PC-3 (cell line): ENCODE measurements at regions not wholly inside any gene's neighbourhood (a gene's known extent, or its start where the extent isn't known, plus 50 kb on each side); places are given as distances from the start of the nearest gene placed in this dataset.

ENCODE experiments used
- ATAC-seq: fragments of 200-7000 bp; cut with Tn5 transposase; 2 replicates; pipeline ENCODE4 v1.9.1; 2020; ENCODE audit warnings: mild to moderate bottlenecking, moderate library complexity
- BruUV-seq: library from RNA; stranded (reverse); fragments of 400-500 nt; replicated peaks from 2 replicates; lab custom pipeline; 2021; lab: Mats Ljungman, UMichigan
- CTCF ChIA-PET: fragments of 300-600 bp; sonication (Branson Sonifier 250); formaldehyde crosslinking; loops from one replicate; lab custom pipeline; 2022; ENCODE audit warnings: antibody characterized with exemption; lab: Charles Lee
- POLR2A ChIA-PET: fragments of 300-600 bp; sonication (Branson Sonifier 250); formaldehyde crosslinking; loops from one replicate; lab custom pipeline; 2022; ENCODE audit warnings: antibody characterized with exemption; ENCODE audit not compliant: unreplicated experiment; lab: Charles Lee
- DNase-seq: peaks from one replicate; pipeline ENCODE4 v3.0.0-alpha.2; 2015
- H2AFZ ChIP-seq: fragments of 300-600 bp; sonication (generic); 2 replicates; pipeline ENCODE4 v1.6.0; 2016; ENCODE audit warnings: antibody characterized with exemption, low read length
- H3F3A ChIP-seq: fragments of 300-600 bp; sonication (generic); one replicate; pipeline ENCODE4 v1.6.0; 2017; ENCODE audit warnings: antibody characterized with exemption, low read length, control low read depth, mild to moderate bottlenecking; ENCODE audit not compliant: unreplicated experiment
- H3K27ac ChIP-seq: fragments of 300-600 bp; sonication (generic); 2 replicates; pipeline ENCODE4 v1.5.1; 2016; ENCODE audit warnings: mild to moderate bottlenecking, low read length
- H3K27me3 ChIP-seq: fragments of 300-600 bp; sonication (generic); 2 replicates; pipeline ENCODE4 v1.6.1; 2016; ENCODE audit warnings: low read length, mixed read lengths
- H3K36me3 ChIP-seq: fragments of 300-600 bp; sonication (generic); 2 replicates; pipeline ENCODE4 v1.6.1; 2016; ENCODE audit warnings: low read depth, mixed run types, low read length, mixed read lengths
- H3K4me1 ChIP-seq: fragments of 300-600 bp; sonication (generic); 2 replicates; pipeline ENCODE4 v1.5.1; 2016; ENCODE audit warnings: low read length; ENCODE audit not compliant: insufficient read depth
- H3K4me2 ChIP-seq: fragments of 300-600 bp; sonication (generic); 2 replicates; pipeline ENCODE4 v1.6.0; 2016; ENCODE audit warnings: low read length
- H3K4me3 ChIP-seq: fragments of 300-600 bp; sonication (generic); 2 replicates; pipeline ENCODE4 v1.5.1; 2016; ENCODE audit warnings: mild to moderate bottlenecking, low read length, mixed read lengths
- H3K79me2 ChIP-seq: fragments of 300-600 bp; sonication (generic); 2 replicates; pipeline ENCODE4 v1.6.1; 2017; ENCODE audit warnings: low read length, mixed read lengths
- H3K9ac ChIP-seq: fragments of 300-600 bp; sonication (generic); 2 replicates; pipeline ENCODE4 v1.6.0; 2016; ENCODE audit warnings: mild to moderate bottlenecking, low read length
- H3K9me2 ChIP-seq: fragments of 300-600 bp; sonication (generic); replicated peaks from 2 replicates; pipeline ENCODE4 v1.6.1; 2016; ENCODE audit warnings: mixed run types, low read length, mixed read lengths
- H3K9me3 ChIP-seq: fragments of 300-600 bp; sonication (generic); 2 replicates; pipeline ENCODE4 v1.6.1; 2016; ENCODE audit warnings: low read length, mixed read lengths
- H4K20me1 ChIP-seq: fragments of 300-600 bp; sonication (generic); 2 replicates; pipeline ENCODE4 v1.6.1; 2016; ENCODE audit warnings: low read length, mixed read lengths
- EZH2 ChIP-seq: fragments of 300-600 bp; sonication (generic); IDR thresholded peaks from one replicate; pipeline ENCODE4 v1.6.1; 2017; ENCODE audit warnings: antibody characterized with exemption, mild to moderate bottlenecking, low read length; ENCODE audit not compliant: unreplicated experiment
- EZH2phosphoT487 ChIP-seq: fragments of 300-600 bp; sonication (generic); IDR thresholded peaks from 2 replicates; pipeline ENCODE4 v1.6.1; 2018; ENCODE audit warnings: mild to moderate bottlenecking, antibody characterized with exemption, low read length, borderline replicate concordance
- intact Hi-C: fragments of 100-400 bp; cut with micrococcal nuclease; formaldehyde crosslinking; loops from 2 replicates; pipeline ENCODE4 v1.9.0; 2023
- TF ChIP-seq, protein P1 (sequence below): fragments of 300-600 bp; sonication (generic); conservative IDR thresholded peaks from 2 replicates; pipeline ENCODE4 v1.5.1; 2017; ENCODE audit warnings: antibody characterized with exemption, low read depth, mild to moderate bottlenecking, low read length

DNA sequence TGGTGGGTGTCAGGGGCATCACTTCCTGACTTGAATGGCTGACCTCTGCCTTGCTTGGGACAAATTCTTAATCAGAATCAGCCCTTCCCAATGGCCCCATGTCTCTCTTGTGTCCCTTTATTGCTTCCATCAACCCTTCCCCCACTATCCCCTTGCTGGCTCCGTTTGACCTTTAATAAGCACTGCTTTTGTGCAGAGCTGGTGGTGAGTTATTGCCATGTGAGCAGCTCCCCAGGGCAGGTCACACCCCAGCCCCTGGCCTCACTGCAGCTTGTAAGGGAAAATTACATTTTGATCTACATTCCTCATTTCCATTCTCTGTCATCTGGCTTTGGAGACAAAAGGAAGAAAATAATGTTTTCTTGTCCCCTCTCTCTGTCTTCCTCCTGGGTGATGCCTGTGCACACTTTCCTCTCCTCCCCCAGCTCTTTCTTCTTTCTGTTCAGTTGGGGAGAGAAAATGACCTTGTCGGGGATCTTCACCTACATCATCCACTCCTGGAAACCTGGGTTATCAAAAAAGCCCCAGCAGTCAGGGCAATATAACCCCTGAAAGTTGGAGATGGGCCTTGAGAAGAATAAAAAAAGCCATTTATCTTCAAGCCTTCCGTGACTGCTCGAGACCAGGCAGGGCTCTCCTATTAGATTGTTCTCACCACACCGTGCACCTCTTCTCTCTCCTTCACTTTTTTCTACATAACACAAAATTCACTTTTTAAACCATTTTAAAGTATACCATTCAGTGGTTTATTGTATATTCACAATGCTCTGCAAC, 100.4 kb upstream of the SRRM4 start:
- Histone ChIP-seq H3F3A (no peaks in the 10 kb centered on the region), H3K9ac (no peak overlapping the region), H3K27ac (no peak overlapping the region), H3K27me3 (peaks cover 32% of the 10 kb centered on the region), H3K4me3 (no peak overlapping the region), H4K20me1 (no peaks in the 10 kb centered on the region), H3K79me2 (no peaks in the 10 kb centered on the region), H3K4me1 (no peaks in the 10 kb centered on the region), H3K9me2 (no peaks in the 10 kb centered on the region), H2AFZ (no peak overlapping the region), H3K4me2 (no peak overlapping the region), H3K36me3 (no peaks in the 10 kb centered on the region), H3K9me3 (no peaks in the 10 kb centered on the region)
- POLR2A ChIA-PET = no interaction called here
- no peak for ATAC-seq
- BruUV-seq = no TSS peak
- TF ChIP-seq, protein P1, sequence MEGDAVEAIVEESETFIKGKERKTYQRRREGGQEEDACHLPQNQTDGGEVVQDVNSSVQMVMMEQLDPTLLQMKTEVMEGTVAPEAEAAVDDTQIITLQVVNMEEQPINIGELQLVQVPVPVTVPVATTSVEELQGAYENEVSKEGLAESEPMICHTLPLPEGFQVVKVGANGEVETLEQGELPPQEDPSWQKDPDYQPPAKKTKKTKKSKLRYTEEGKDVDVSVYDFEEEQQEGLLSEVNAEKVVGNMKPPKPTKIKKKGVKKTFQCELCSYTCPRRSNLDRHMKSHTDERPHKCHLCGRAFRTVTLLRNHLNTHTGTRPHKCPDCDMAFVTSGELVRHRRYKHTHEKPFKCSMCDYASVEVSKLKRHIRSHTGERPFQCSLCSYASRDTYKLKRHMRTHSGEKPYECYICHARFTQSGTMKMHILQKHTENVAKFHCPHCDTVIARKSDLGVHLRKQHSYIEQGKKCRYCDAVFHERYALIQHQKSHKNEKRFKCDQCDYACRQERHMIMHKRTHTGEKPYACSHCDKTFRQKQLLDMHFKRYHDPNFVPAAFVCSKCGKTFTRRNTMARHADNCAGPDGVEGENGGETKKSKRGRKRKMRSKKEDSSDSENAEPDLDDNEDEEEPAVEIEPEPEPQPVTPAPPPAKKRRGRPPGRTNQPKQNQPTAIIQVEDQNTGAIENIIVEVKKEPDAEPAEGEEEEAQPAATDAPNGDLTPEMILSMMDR = no peak
- TF ChIP-seq EZH2 = no peak
- TF ChIP-seq EZH2phosphoT487 = no peak
- intact Hi-C loops = no loop called here
- CTCF ChIA-PET = no interaction called here
- no peak for DNase-seq

DNA sequence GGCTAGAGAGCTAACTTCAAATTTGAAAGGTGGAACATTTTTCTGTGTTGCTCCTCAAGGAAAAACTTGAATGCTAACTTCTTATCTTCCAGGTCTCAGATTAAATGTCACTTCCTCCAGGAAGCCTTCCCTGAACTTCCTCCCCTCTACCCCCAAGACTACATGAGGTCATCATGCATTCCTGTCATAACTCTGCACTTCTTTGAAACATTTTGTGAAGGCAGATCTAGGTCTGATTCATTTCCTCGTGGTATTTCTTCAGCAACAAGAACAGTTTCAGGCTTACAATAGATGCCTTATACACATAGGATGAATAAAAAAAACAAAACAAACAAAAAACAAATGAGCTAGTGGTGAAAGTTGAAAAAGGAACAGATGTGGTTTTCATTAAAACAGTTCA, 97.1 kb upstream of the SRRM4 start:
- intact Hi-C loops = no loop called here
- Histone ChIP-seq H3K36me3 (no peaks in the 10 kb centered on the region), H4K20me1 (no peaks in the 10 kb centered on the region), H3K9me3 (no peaks in the 10 kb centered on the region), H3K4me1 (no peaks in the 10 kb centered on the region), H3K4me3 (no peak overlapping the region), H3K9ac (no peak overlapping the region), H3K4me2 (no peak overlapping the region), H3K79me2 (no peaks in the 10 kb centered on the region), H3F3A (no peaks in the 10 kb centered on the region), H3K27ac (no peak overlapping the region), H3K27me3 (peaks cover 6% of the 10 kb centered on the region; the same call in 1 of the 2 replicates), H3K9me2 (no peaks in the 10 kb centered on the region), H2AFZ (no peak overlapping the region)
- ChIA-PET POLR2A (no interaction called here), CTCF (no interaction called here)
- ATAC-seq (no peak), DNase-seq (no peak)
- TF ChIP-seq, protein P1 = no peak
- TF ChIP-seq EZH2 = no peak
- no peak for TF ChIP-seq EZH2phosphoT487
- BruUV-seq = no TSS peak

DNA sequence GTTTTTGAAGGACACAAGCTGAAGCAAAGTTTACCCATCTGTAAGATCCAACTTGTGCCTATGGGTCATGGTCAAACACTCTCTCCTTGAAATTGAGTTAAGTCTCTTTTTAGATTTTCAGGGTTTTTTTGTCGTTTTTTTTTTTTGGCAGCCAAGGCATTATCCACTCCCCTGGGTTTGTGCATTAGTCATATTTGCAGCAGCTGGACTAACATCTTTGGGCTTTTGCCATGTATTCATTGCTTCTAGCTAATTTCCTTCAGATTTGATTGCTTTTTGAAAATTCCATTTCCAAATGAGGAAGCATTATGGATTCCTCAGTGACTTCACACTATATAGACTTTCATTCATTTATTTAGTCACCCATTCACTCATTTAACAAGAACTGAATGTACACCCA, 80.3 kb upstream of the SRRM4 start:
- TF ChIP-seq EZH2 (no peak), EZH2phosphoT487 (no peak)
- TF ChIP-seq, protein P1 = no peak
- CTCF ChIA-PET = no interaction called here
- H2AFZ ChIP-seq = no peak overlapping the region
- H3K4me3 ChIP-seq = no peak overlapping the region
- BruUV-seq = no TSS peak
- H3K9me2 ChIP-seq = no peaks in the 10 kb centered on the region
- H3K4me2 ChIP-seq = no peak overlapping the region
- no peak overlapping the region for H3K27ac ChIP-seq
- no peaks in the 10 kb centered on the region for H3F3A ChIP-seq
- no peak overlapping the region for H3K9ac ChIP-seq
- no peaks in the 10 kb centered on the region for H3K79me2 ChIP-seq
- POLR2A ChIA-PET = no interaction called here
- H3K4me1 ChIP-seq = no peaks in the 10 kb centered on the region
- intact Hi-C loops = no loop called here
- no peaks in the 10 kb centered on the region for H3K36me3 ChIP-seq
- no peaks in the 10 kb centered on the region for H3K9me3 ChIP-seq
- ATAC-seq = no peak
- no peaks in the 10 kb centered on the region for H4K20me1 ChIP-seq
- H3K27me3 ChIP-seq = peaks cover 26% of the 10 kb centered on the region; the same call in 1 of the 2 replicates
- DNase-seq = no peak
